IMR-90 (cell line): ENCODE measurements at regions not wholly inside any gene's neighbourhood (a gene's known extent, or its start where the extent isn't known, plus 50 kb on each side); places are given as distances from the start of the nearest gene placed in this dataset.

Experiments
- ATAC-seq: fragments of 200-7000 bp; cut with Tn5 transposase; 2 replicates; pipeline ENCODE4 v1.9.1; 2020; ENCODE audit warnings: low read depth, mild to moderate bottlenecking, moderate library complexity
- BruUV-seq: library from RNA; stranded (reverse); fragments of 400-500 nt; replicated peaks from 2 replicates; lab custom pipeline; 2021; lab: Mats Ljungman, UMichigan
- CTCF ChIA-PET: fragments of 300-600 bp; formaldehyde crosslinking; extraction: SDS; loops from one replicate; lab custom pipeline; 2021; ENCODE audit warnings: antibody characterized with exemption; lab: Yijun Ruan, JAX
- POLR2A ChIA-PET: fragments of 300-600 bp; sonication (Branson Sonifier 250); formaldehyde crosslinking; loops from one replicate; lab custom pipeline; 2022; ENCODE audit warnings: antibody characterized with exemption; ENCODE audit not compliant: unreplicated experiment; lab: Charles Lee
- DNase-seq: peaks from one replicate; pipeline ENCODE4 v3.0.0; 2013
- H2AFZ ChIP-seq: replicated peaks from 2 replicates; pipeline ENCODE3; 2013; ENCODE audit warnings: low read length, mild to moderate bottlenecking; ENCODE audit not compliant: poor library complexity
- H2AK5ac ChIP-seq: 2 replicates; pipeline ENCODE4 v1.6.1; 2013; ENCODE audit warnings: low read depth, low read length, inconsistent platforms
- H2AK9ac ChIP-seq: replicated peaks from 2 replicates; pipeline ENCODE3; 2013; ENCODE audit warnings: mild to moderate bottlenecking, low read depth, low read length, moderate library complexity; ENCODE audit not compliant: poor library complexity
- H2BK120ac ChIP-seq: 2 replicates; pipeline ENCODE4 v1.6.1; 2013; ENCODE audit warnings: low read depth, low read length, inconsistent platforms
- H2BK15ac ChIP-seq: 3 replicates; pipeline ENCODE4 v1.6.1; 2013; ENCODE audit warnings: low read depth, low read length, inconsistent platforms
- H2BK20ac ChIP-seq: 2 replicates; pipeline ENCODE4 v1.6.1; 2013; ENCODE audit warnings: low read depth, mild to moderate bottlenecking, inconsistent platforms, low read length, moderate library complexity
- H2BK5ac ChIP-seq: 2 replicates; pipeline ENCODE4 v1.6.1; 2013; ENCODE audit warnings: mild to moderate bottlenecking, low read depth, low read length, inconsistent platforms; ENCODE audit not compliant: poor library complexity, severe bottlenecking
- H3K14ac ChIP-seq: replicated peaks from 2 replicates; pipeline ENCODE4 v1.6.1; 2013; ENCODE audit warnings: low read depth, low read length, inconsistent platforms
- H3K18ac ChIP-seq: 2 replicates; pipeline ENCODE4 v1.6.1; 2013; ENCODE audit warnings: low read depth, low read length, control low read depth
- H3K23ac ChIP-seq: 2 replicates; pipeline ENCODE4 v1.6.1; 2013; ENCODE audit warnings: low read depth, low read length, inconsistent platforms
- H3K27ac ChIP-seq: 2 replicates; pipeline ENCODE4 v1.5.1; 2013; ENCODE audit warnings: mild to moderate bottlenecking, control low read depth, low read length; ENCODE audit not compliant: insufficient read depth
- H3K27me3 ChIP-seq: 2 replicates; pipeline ENCODE4 v1.6.1; 2013; ENCODE audit warnings: low read length; ENCODE audit not compliant: control insufficient read depth, insufficient read depth
- H3K36me3 ChIP-seq: 2 replicates; pipeline ENCODE4 v1.6.1; 2013; ENCODE audit warnings: low read length, mixed read lengths; ENCODE audit not compliant: control insufficient read depth, insufficient read depth
- H3K4ac ChIP-seq: 2 replicates; pipeline ENCODE4 v1.6.1; 2013; ENCODE audit warnings: low read depth, low read length, inconsistent platforms
- H3K4me1 ChIP-seq: 2 replicates; pipeline ENCODE4 v1.6.1; 2013; ENCODE audit warnings: low read length, mixed read lengths; ENCODE audit not compliant: control insufficient read depth, insufficient read depth
- H3K4me2 ChIP-seq: 2 replicates; pipeline ENCODE4 v1.6.1; 2013; ENCODE audit warnings: low read depth, mild to moderate bottlenecking, control low read depth, low read length, moderate library complexity
- H3K4me3 ChIP-seq: 2 replicates; pipeline ENCODE4 v1.5.1; 2013; ENCODE audit warnings: low read depth, mild to moderate bottlenecking, control low read depth, low read length, moderate library complexity; ENCODE audit not compliant: insufficient read depth
- H3K56ac ChIP-seq: 2 replicates; pipeline ENCODE4 v1.6.1; 2013; ENCODE audit warnings: low read length, inconsistent platforms; ENCODE audit not compliant: insufficient read depth; ENCODE audit errors: extremely low read depth
- H3K79me1 ChIP-seq, 2 experiments: 2 replicates each; pipeline ENCODE4 v1.6.1; 2013; ENCODE audit warnings: low read length in 2 of 2, inconsistent platforms in 1 of 2, low read depth in 1 of 2
- H3K9ac ChIP-seq: 2 replicates; pipeline ENCODE4 v1.6.1; 2013; ENCODE audit warnings: low read depth, low read length, control low read depth
- H3K9me1 ChIP-seq: 2 replicates; pipeline ENCODE4 v1.6.1; 2013; ENCODE audit warnings: low read length, inconsistent platforms; ENCODE audit not compliant: insufficient read depth
- H3K9me3 ChIP-seq: 2 replicates; pipeline ENCODE4 v1.6.1; 2013; ENCODE audit warnings: low read length; ENCODE audit not compliant: control insufficient read depth, insufficient read depth
- H4K20me1 ChIP-seq: 2 replicates; pipeline ENCODE4 v1.6.1; 2013; ENCODE audit warnings: low read length, inconsistent platforms; ENCODE audit not compliant: insufficient read depth
- H4K5ac ChIP-seq: 2 replicates; pipeline ENCODE4 v1.6.1; 2013; ENCODE audit warnings: mild to moderate bottlenecking, low read depth, low read length, control low read depth
- H4K8ac ChIP-seq, 2 experiments: 2 replicates each; pipeline ENCODE4 v1.6.1; 2013; ENCODE audit warnings: low read depth in 2 of 2, low read length in 2 of 2, control low read depth in 1 of 2, inconsistent platforms in 1 of 2
- H4K91ac ChIP-seq: 2 replicates; pipeline ENCODE4 v1.6.1; 2013; ENCODE audit warnings: low read depth, low read length, inconsistent platforms; ENCODE audit not compliant: insufficient read depth
- BHLHE40 ChIP-seq: fragments of 150-350 bp; IDR thresholded peaks from 2 replicates; pipeline ENCODE4 v1.6.1; 2016; ENCODE audit warnings: mild to moderate bottlenecking, low read depth, low read length
- CEBPB ChIP-seq: IDR thresholded peaks from 2 replicates; pipeline ENCODE4 v1.6.1; 2012; ENCODE audit warnings: low read depth, low read length, improper control_type of control experiment
- CHD1 ChIP-seq: IDR thresholded peaks from 2 replicates; pipeline ENCODE4 v1.6.1; 2012; ENCODE audit warnings: low read depth, low read length, improper control_type of control experiment
- CTCF ChIP-seq: conservative IDR thresholded peaks from 2 replicates; pipeline ENCODE4 v1.5.1; 2012; ENCODE audit warnings: mild to moderate bottlenecking, low read depth, low read length, improper control_type of control experiment
- FOS ChIP-seq: fragments of 150-350 bp; IDR thresholded peaks from 2 replicates; pipeline ENCODE4 v1.6.1; 2016; ENCODE audit warnings: low read depth, low read length
- MAFK ChIP-seq: IDR thresholded peaks from 2 replicates; pipeline ENCODE4 v1.6.1; 2012; ENCODE audit warnings: low read depth, low read length, improper control_type of control experiment
- MAZ ChIP-seq: IDR thresholded peaks from 2 replicates; pipeline ENCODE4 v1.6.1; 2012; ENCODE audit warnings: low read depth, mild to moderate bottlenecking, low read length, improper control_type of control experiment, moderate library complexity, borderline replicate concordance
- MXI1 ChIP-seq: IDR thresholded peaks from 2 replicates; pipeline ENCODE4 v1.6.1; 2012; ENCODE audit warnings: low read depth, mild to moderate bottlenecking, low read length, moderate library complexity, borderline replicate concordance
- NFE2L2 ChIP-seq: fragments of 150-350 bp; IDR thresholded peaks from 2 replicates; pipeline ENCODE4 v1.6.1; 2016; ENCODE audit warnings: low read depth, mild to moderate bottlenecking, low read length
- POLR2A ChIP-seq: IDR thresholded peaks from 2 replicates; pipeline ENCODE4 v1.6.1; 2012; ENCODE audit warnings: mild to moderate bottlenecking, low read depth, low read length
- RAD21 ChIP-seq: IDR thresholded peaks from 2 replicates; pipeline ENCODE4 v1.6.1; 2012; ENCODE audit warnings: low read length, improper control_type of control experiment
- RCOR1 ChIP-seq: IDR thresholded peaks from 2 replicates; pipeline ENCODE4 v1.6.1; 2012; ENCODE audit warnings: mild to moderate bottlenecking, low read length, improper control_type of control experiment; ENCODE audit not compliant: insufficient replicate concordance
- SMC3 ChIP-seq: fragments of 150-350 bp; IDR thresholded peaks from 2 replicates; pipeline ENCODE4 v1.6.1; 2016; ENCODE audit warnings: low read depth, mild to moderate bottlenecking, antibody characterized with exemption, low read length, moderate library complexity
- USF2 ChIP-seq: fragments of 150-350 bp; IDR thresholded peaks from 2 replicates; pipeline ENCODE4 v1.6.1; 2017; ENCODE audit warnings: mild to moderate bottlenecking, antibody characterized with exemption, low read length, low read depth
- WGBS, 2 experiments: methylation state at CpG; one replicate each; pipeline versions ENCODE4 v1.1.5 to v1.1.7; 2013; ENCODE audit warnings: missing lambda C conversion rate in 2 of 2; ENCODE audit not compliant: insufficient read length in 1 of 2; ENCODE audit errors: extremely low coverage in 2 of 2; 5-methylcytosine and 5-hydroxymethylcytosine counted together
- dilution Hi-C: fragments of 300-500 bp; cut with HindIII; formaldehyde crosslinking; loops from one replicate; pipeline ENCODE4 v1.14.3; 2018; ENCODE audit warnings: low sequenced_read_pairs; ENCODE audit not compliant: unreplicated experiment
- in situ Hi-C: fragments of 300-500 bp; cut with MboI; formaldehyde crosslinking; loops from 3 replicates; pipeline ENCODE4 v1.14.3; 2019; ENCODE audit warnings: low sequenced_read_pairs, inconsistent platforms, mixed read lengths
- intact Hi-C: fragments of 100-400 bp; cut with micrococcal nuclease; formaldehyde crosslinking; loops from 2 replicates; pipeline ENCODE4 v1.10.0; 2022

GRCh38 chr9:81492710-81493447 is 196.5 kb downstream of the TLE1 start:
- Histone ChIP-seq H4K8ac (no peak overlapping the region; a peak in 1 of 4 replicates), H3K14ac (0 out of 2 replicates have a peak overlapping the region, but pooled peaks have one; percentile 7), H4K20me1 (no peaks in the 10 kb centered on the region), H3K9me3 (no peaks in the 10 kb centered on the region), H3K4me2 (peak overlapping the region; percentile 36; the same call in 1 of the 2 replicates), H3K23ac (no peak overlapping the region), H3K4me3 (no peak overlapping the region), H3K18ac (peak overlapping the region; percentile 64; the same call in 1 of the 2 replicates), H4K5ac (no peak overlapping the region), H3K4ac (peak overlapping the region; percentile 22), H2AFZ (no peak overlapping the region), H2BK5ac (no peak overlapping the region), H2AK9ac (no peak overlapping the region), H2BK15ac (no peak overlapping the region), H2BK20ac (no peak overlapping the region), H3K56ac (no peak overlapping the region), H3K27me3 (no peaks in the 10 kb centered on the region; the same call in none of the 2 replicates), H3K9me1 (peaks cover 6% of the 10 kb centered on the region; the same call in 1 of the 2 replicates), H4K91ac (no peak overlapping the region), H3K9ac (no peak overlapping the region), H3K27ac (no peak overlapping the region), H2AK5ac (peak overlapping the region; percentile 5; the same call in 1 of the 2 replicates), H2BK120ac (no peak overlapping the region), H3K4me1 (peaks cover 7% of the 10 kb centered on the region), H3K36me3 (no peaks in the 10 kb centered on the region), H3K79me1 (no peaks in the 10 kb centered on the region)
- intact Hi-C loops = loop anchor here (1.0 to 2.0 kb wide), 3 partner anchors 62 to 350 kb away; no protein-coding TSS in a partner anchor
- POLR2A ChIA-PET = interaction anchor here (0.7 kb wide), 1 partner anchor 144 kb away, joined by 6 read pairs; no protein-coding TSS in a partner anchor
- dilution Hi-C loops = no loop called here
- in situ Hi-C loops = loop anchor here (10.0 kb wide), 1 partner anchor 192 kb away; the partner anchor contains the start of gene TLE1
- ATAC-seq = peak; percentile 92
- TF ChIP-seq MAZ = no peak
- TF ChIP-seq POLR2A = no peak
- peak; percentile 75 for TF ChIP-seq RCOR1
- no peak for TF ChIP-seq CTCF
- TF ChIP-seq USF2 = peak; percentile 80
- 0 out of 2 replicates have a peak, but pooled peaks have one; percentile 10 for TF ChIP-seq NFE2L2
- peak; percentile 57; the same call in 1 of the 2 replicates for TF ChIP-seq BHLHE40
- no peak for TF ChIP-seq CHD1
- TF ChIP-seq MAFK = peak; percentile 92
- peak; percentile 83 for TF ChIP-seq FOS
- peak; percentile 73 for TF ChIP-seq CEBPB
- TF ChIP-seq MXI1 = no peak
- TF ChIP-seq SMC3 = 0 out of 2 replicates have a peak, but pooled peaks have one; percentile 13
- no peak for TF ChIP-seq RAD21
- CTCF ChIA-PET = interaction anchor here (0.8 to 1.4 kb wide), 2 partner anchors 27 to 30 kb away, joined by 3 read pairs; no protein-coding TSS in a partner anchor
- no CpG with 5 or more reads among the region's 1 CpG for WGBS, 2 experiments
- DNase-seq = peak; percentile 100
- BruUV-seq = no TSS peak
